GM10266 (cell line): ENCODE measurements at regions not wholly inside any gene's neighbourhood (a gene's known extent, or its start where the extent isn't known, plus 50 kb on each side); places are given as distances from the start of the nearest gene placed in this dataset.

Experiments used
- DNase-seq: peaks from one replicate; pipeline ENCODE4 v3.0.0; 2012; ENCODE audit errors: extremely low spot score
- CTCF ChIP-seq: IDR thresholded peaks from 2 replicates; pipeline ENCODE4 v1.5.1; 2012; ENCODE audit warnings: mild to moderate bottlenecking, low read depth; ENCODE audit not compliant: control insufficient read depth, insufficient read depth; ENCODE audit errors: missing control alignments

- TF ChIP-seq CTCF = no peak
- DNase-seq = no peak
These were observed 134.6 kb downstream of the AASDH start for GRCh38 chr4:56252561-56253152.

GRCh38 chr4:56251556-56251955 lies 135.7 kb downstream of the AASDH start:
- DNase-seq = no peak
- TF ChIP-seq CTCF = no peak

- DNase-seq = no peak
- TF ChIP-seq CTCF = no peak
These were observed 136.5 kb downstream of the AASDH start for GRCh38 chr4:56250776-56251175.

GRCh38 chr4:56247646-56248045 lies 139.6 kb downstream of the AASDH start:
- DNase-seq = no peak
- TF ChIP-seq CTCF = no peak

GRCh38 chr4:56246233-56246610 lies 141.1 kb downstream of the AASDH start:
- no peak for TF ChIP-seq CTCF
- DNase-seq = no peak

DNA sequence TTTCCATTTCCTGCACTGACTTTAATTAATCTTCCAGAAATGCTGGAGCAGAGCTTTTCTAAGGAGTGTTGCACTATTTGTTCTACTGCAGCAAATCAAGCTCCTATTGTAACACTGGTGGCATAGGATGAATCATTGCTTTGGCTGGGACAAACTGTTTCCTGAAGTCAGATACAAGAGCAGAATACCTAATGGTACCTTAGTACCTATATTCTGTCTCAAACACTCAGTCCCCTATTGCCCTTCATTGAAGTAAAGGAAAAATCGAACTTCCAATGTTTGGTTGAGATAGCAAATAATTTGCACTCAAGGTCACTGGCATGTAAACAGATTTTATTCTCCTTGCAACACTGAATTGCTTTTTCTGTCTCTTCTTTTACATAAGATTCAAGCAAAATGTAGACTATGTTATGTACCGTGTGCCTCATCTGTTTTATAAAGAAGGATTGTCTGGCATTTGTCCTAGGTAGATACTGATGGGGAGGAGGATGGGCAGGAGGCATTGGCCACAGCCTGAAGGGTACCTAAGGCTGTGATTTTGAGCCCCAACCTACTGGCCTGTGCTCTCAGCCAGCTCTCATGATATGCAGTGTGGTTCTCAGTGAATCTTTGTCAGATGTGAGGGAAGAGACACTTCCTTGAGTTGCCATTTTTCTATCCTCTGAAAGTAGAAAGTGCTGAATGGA lies 141.6 kb downstream of the AASDH start:
- DNase-seq = no peak
- no peak for TF ChIP-seq CTCF

DNA sequence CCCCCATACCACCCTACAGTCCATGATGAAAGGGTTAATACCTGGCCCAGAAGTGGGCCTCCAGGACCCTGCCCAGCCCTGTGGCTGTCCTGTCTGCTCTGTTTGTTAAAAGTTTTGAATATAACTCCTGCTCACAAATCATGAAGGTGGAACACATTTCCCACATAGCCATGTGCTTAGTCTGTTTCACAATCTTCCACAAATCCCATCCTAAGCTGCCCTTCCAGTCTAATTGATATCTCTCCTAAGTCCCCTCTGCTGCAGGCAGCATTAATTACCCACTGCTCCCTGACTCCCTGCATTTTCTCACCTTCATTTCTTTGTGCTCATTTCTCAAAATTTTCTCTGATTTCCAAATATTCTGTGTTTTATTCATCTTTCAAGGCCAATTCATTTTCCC lies 142.6 kb downstream of the AASDH start:
- TF ChIP-seq CTCF = no peak
- DNase-seq = no peak
